Activated naive CD8-positive, alpha-beta T cell treated with anti-CD3 and anti-CD28 coated beads, Interleukin-2, amount 10 ng/mL, durations not matched to agents 7 days and 5 days (primary cell): ENCODE measurements at regions not wholly inside any gene's neighbourhood (a gene's known extent, or its start where the extent isn't known, plus 50 kb on each side); places are given as distances from the start of the nearest gene placed in this dataset.

Source experiments
- ATAC-seq: fragments of 150-1000 bp; cut with Tn5 transposase; one replicate; pipeline ENCODE4 v1.10.0; 2021; ENCODE audit warnings: low read depth, moderate library complexity
- POLR2A ChIA-PET: fragments of 350-600 bp; sonication (Branson Sonifier 250); formaldehyde crosslinking; loops from one replicate; lab custom pipeline; 2021; ENCODE audit warnings: antibody characterized with exemption; lab: Charles Lee
- DNase-seq: peaks from one replicate; pipeline ENCODE4 v3.0.0; 2021
- H3K27ac Mint-ChIP-seq: one replicate; pipeline ENCODE4 v1.8.0; 2022; ENCODE audit warnings: mild to moderate bottlenecking, mixed read lengths
- H3K27me3 Mint-ChIP-seq: one replicate; pipeline ENCODE4 v1.8.0; 2022; ENCODE audit warnings: mild to moderate bottlenecking, moderate library complexity, mixed read lengths
- H3K36me3 Mint-ChIP-seq: one replicate; pipeline ENCODE4 v1.8.0; 2021; ENCODE audit warnings: mild to moderate bottlenecking, mixed read lengths
- H3K4me1 Mint-ChIP-seq: one replicate; pipeline ENCODE4 v1.8.0; 2021; ENCODE audit warnings: mixed read lengths
- H3K4me3 Mint-ChIP-seq: one replicate; pipeline ENCODE4 v1.8.0; 2022; ENCODE audit warnings: mild to moderate bottlenecking, moderate library complexity, mixed read lengths
- H3K9me3 Mint-ChIP-seq: one replicate; pipeline ENCODE4 v1.8.0; 2021; ENCODE audit warnings: mixed read lengths

DNA sequence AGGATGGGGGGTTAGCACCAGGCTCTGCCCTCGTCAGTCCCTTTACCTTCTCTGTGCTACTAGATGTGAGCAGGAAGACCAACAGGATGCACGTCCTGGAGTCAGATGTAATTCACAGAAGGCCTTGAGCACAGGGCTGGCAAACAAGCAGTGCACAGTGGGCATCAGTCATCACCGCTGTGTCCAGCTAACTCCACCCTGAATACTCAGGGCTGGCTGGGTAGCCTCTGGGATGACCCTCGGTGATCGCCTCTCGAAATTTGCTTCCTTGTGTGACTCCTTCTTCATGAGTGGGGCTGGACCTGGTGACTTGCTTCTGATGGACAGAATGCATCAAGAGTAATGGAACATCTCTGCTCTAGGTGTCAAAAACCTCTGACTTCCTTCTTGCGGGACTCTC, 92.2 kb upstream of the TMPRSS2 start:
- POLR2A ChIA-PET: no interaction called here
- Mint-ChIP-seq H3K4me3 (no peak overlapping the region), H3K9me3 (no peaks in the 10 kb centered on the region), H3K27me3 (peaks cover 5% of the 10 kb centered on the region), H3K4me1 (no peaks in the 10 kb centered on the region), H3K27ac (no peak overlapping the region), H3K36me3 (no peaks in the 10 kb centered on the region)
- ATAC-seq (no peak), DNase-seq (no peak)

DNA sequence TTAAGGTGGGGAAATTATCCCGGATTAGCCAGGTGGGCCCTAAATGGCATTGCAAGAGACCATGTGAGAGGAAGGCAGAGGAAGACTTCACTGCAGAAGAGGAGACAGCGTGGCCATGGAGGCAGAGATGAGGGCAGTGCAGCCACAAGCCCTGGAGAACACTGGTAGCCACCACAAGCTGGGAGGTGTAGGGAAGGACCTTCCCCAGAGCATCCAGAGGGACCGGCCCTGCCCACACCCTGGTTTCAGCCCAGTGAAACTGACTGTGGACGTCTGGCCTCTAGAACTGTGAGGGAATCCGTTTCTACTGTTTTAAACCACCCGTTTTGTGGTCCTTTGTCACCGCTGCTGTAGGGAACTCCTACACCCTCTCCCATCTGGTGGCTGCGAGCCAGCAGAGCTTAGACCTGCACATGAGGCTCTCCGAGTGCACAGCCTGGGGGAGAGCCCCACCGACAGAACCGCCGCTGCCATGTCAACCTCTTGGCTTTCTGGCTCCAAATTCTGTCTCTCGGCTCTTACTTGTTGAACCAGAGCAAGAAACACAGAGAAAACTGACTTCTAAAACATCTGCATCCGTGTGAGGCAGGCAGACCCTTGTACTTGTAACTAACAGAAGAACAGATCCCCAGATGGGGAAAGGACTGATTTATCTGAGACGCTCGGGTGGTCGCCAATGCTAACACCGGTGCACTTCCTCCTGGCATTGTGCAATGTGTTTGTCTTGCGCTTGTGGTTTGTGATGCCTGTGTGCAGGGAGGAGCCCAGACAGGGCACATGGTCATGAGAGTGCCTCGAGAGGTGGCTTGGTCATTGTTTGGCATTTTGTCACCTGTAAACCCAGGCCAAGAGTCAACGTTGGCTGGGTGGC, 90.8 kb upstream of the TMPRSS2 start:
- Mint-ChIP-seq H3K4me1 (no peaks in the 10 kb centered on the region), H3K9me3 (no peaks in the 10 kb centered on the region), H3K4me3 (no peak overlapping the region), H3K27me3 (peaks cover 7% of the 10 kb centered on the region), H3K27ac (no peak overlapping the region), H3K36me3 (no peaks in the 10 kb centered on the region)
- DNase-seq (no peak), ATAC-seq (no peak)
- POLR2A ChIA-PET: no interaction called here

DNA sequence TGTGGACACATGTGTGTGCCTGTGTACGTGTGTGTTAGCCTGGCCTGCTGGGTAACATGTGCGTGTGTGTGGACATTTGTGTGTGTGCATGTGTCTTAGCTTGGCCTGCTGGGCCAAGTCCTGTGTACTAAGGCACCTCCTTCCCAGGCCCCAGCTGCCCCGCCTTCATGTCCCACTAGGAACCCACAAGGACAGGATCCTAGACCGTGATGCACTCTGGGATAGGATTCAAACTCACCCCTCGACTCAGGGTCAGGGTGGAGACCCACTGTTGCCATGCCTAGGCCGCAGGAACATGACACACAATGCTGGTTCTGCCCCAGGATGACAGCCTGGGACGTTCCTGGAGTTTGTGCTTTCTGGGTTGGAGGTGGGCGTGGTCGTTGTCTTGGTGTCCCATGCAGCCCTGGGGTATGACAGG, 89.9 kb upstream of the TMPRSS2 start:
- Mint-ChIP-seq H3K4me3 (no peak overlapping the region), H3K27ac (no peak overlapping the region), H3K9me3 (no peaks in the 10 kb centered on the region), H3K36me3 (no peaks in the 10 kb centered on the region), H3K4me1 (no peaks in the 10 kb centered on the region), H3K27me3 (peaks cover 4% of the 10 kb centered on the region)
- POLR2A ChIA-PET: no interaction called here
- DNase-seq (no peak), ATAC-seq (no peak)

DNA sequence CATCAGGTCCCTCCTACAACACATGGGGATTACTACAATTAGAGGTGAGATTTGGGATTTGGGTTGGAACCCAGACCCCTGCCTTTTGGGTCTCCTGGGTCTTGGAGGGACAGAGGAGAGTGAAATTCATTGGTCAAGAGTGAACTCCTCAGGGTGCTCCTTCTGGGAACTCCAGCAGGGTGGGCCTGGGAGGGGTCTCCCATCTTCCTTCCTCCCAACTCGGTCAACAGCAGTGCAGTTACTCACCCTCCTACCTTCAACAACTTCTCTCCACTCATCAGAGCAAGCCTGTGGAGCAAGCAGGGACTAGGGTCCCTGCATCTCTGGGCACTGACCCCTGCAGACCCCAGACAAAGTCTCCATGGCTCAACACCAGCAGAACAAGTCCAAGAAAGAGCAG, 89.3 kb upstream of the TMPRSS2 start:
- Mint-ChIP-seq H3K9me3 (no peaks in the 10 kb centered on the region), H3K4me1 (no peaks in the 10 kb centered on the region), H3K4me3 (no peak overlapping the region), H3K27me3 (peaks cover 4% of the 10 kb centered on the region), H3K27ac (no peak overlapping the region), H3K36me3 (no peaks in the 10 kb centered on the region)
- ATAC-seq: no peak
- no peak for DNase-seq
- POLR2A ChIA-PET: no interaction called here

- Mint-ChIP-seq H3K27me3 (peaks cover 4% of the 10 kb centered on the region), H3K27ac (no peak overlapping the region), H3K9me3 (no peaks in the 10 kb centered on the region), H3K36me3 (no peaks in the 10 kb centered on the region), H3K4me1 (no peaks in the 10 kb centered on the region), H3K4me3 (no peak overlapping the region)
- POLR2A ChIA-PET: no interaction called here
- no peak for ATAC-seq
- no peak for DNase-seq
Measured at GRCh38 chr21:41596241-41596925, 88.4 kb upstream of the TMPRSS2 start.

DNA sequence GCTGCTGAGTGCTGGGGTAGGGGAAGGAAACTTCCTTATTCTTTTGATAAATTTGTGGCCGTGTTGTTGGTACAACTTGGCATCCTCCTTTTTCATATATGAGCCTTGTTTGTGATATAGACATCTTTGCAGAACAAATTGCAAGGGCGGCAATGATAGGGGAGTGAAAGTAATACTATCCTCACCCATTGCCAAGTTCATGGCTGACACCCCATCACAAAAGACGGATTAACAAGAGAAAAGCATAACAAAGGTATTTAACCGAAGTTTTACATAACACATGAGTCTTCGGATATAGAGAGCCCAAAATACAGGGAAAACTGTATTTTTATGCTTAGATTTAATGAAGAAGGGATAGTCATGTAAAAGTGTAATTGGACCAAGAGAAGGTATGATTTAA, 86.3 kb upstream of the TMPRSS2 start:
- POLR2A ChIA-PET: no interaction called here
- H3K9me3 Mint-ChIP-seq: no peaks in the 10 kb centered on the region
- DNase-seq: no peak
- peaks cover 4% of the 10 kb centered on the region for H3K27me3 Mint-ChIP-seq
- no peaks in the 10 kb centered on the region for H3K4me1 Mint-ChIP-seq
- no peak overlapping the region for H3K27ac Mint-ChIP-seq
- no peaks in the 10 kb centered on the region for H3K36me3 Mint-ChIP-seq
- no peak for ATAC-seq
- no peak overlapping the region for H3K4me3 Mint-ChIP-seq

GRCh38 chr21:41593760-41594138, 85.8 kb upstream of the TMPRSS2 start:
- ATAC-seq (no peak), DNase-seq (no peak)
- H3K27me3 Mint-ChIP-seq: peaks cover 3% of the 10 kb centered on the region
- no peaks in the 10 kb centered on the region for H3K4me1 Mint-ChIP-seq
- no peaks in the 10 kb centered on the region for H3K9me3 Mint-ChIP-seq
- no peak overlapping the region for H3K4me3 Mint-ChIP-seq
- POLR2A ChIA-PET: no interaction called here
- H3K27ac Mint-ChIP-seq: no peak overlapping the region
- H3K36me3 Mint-ChIP-seq: no peaks in the 10 kb centered on the region

DNA sequence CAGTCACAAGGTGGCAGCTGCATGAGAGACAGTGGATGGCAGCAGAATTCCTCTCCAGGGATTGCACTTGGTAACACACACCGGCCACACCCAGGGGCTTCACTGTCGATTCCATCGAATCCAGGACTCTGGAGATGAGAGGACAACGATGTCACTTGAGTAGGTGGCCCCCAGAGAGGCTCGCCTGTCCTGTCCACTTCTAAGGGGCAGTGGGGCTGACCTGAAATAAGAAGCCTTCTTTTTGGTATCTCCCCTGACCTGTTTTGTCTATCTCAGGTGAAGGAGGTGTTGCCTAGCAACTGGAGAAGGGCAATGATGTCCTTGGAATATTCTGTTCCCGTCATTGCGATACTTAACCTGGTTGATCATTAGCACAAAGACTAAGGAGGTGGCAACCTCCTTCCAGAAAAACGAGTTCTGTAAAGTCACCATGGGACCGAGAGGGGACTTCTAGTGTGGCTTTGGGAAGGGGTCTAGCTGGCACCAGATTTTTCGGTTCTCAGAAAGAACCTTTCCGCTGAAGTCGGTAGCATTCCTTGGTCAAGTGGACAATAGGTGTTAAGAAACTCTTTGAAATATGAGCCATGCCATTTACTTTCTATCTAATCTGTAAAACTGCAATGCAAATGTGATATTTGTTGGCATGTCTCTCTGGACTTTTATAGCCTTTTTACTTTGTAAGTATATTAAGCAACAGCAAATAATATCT, 85.2 kb upstream of the TMPRSS2 start:
- Mint-ChIP-seq H3K27me3 (peaks cover 2% of the 10 kb centered on the region), H3K36me3 (no peaks in the 10 kb centered on the region), H3K27ac (no peak overlapping the region), H3K4me1 (no peaks in the 10 kb centered on the region), H3K9me3 (no peaks in the 10 kb centered on the region), H3K4me3 (no peak overlapping the region)
- DNase-seq (no peak), ATAC-seq (no peak)
- POLR2A ChIA-PET: no interaction called here

DNA sequence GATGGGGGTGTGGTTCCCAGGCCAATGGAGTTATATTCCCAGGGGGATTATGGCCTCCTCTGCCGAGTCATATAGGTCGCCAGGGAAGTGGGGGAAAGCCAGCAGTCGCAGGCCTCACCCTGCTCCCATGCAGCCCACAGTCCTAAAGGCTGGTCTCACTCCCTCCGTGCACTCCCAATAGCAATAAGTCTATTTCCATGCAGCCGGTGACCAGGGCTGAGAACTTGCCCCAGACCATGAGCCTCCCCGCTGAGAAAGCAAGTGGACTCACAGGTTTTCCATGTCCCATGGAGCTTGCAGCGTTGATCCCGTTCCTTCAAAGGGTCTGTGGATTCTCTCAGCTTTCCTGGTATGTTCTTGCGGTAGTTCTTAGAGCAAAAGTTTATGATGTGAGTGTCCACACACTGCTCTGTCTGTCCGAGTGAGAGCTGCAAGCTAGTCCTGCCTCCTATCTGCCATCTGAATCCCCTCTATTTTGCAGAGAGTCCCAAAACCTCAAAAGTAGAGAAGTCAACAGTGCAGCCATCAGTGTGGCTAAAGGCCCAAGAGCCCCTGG, 81.7 kb upstream of the TMPRSS2 start:
- H3K4me1 Mint-ChIP-seq: no peaks in the 10 kb centered on the region
- H3K27me3 Mint-ChIP-seq: no peaks in the 10 kb centered on the region
- H3K36me3 Mint-ChIP-seq: no peaks in the 10 kb centered on the region
- no peak for DNase-seq
- POLR2A ChIA-PET: no interaction called here
- H3K9me3 Mint-ChIP-seq: peaks cover 2% of the 10 kb centered on the region
- no peak for ATAC-seq
- no peak overlapping the region for H3K4me3 Mint-ChIP-seq
- no peak overlapping the region for H3K27ac Mint-ChIP-seq

DNA sequence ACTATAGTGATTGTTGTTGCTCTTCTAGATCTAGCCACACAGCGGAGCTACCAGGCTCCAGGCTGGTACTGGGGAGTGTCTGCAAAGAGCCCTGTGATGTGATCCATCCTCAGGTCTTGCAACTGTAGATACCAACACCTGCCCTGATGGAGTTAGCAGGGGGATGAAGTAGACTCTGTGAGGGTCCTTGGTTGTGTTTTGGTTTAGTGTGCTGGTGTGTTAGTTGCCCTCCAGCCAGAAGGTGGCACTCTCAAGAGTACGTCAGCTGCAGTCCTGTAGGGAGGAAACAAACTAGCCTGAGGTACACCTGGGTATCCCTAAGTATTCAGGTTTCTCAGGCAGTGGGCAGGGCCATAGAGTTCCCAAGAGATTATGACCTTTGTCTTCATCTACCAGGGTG, 81.2 kb upstream of the TMPRSS2 start:
- Mint-ChIP-seq H3K9me3 (peaks cover 2% of the 10 kb centered on the region), H3K4me3 (no peak overlapping the region), H3K36me3 (no peaks in the 10 kb centered on the region), H3K4me1 (no peaks in the 10 kb centered on the region), H3K27ac (no peak overlapping the region), H3K27me3 (no peaks in the 10 kb centered on the region)
- POLR2A ChIA-PET: no interaction called here
- ATAC-seq: no peak
- no peak for DNase-seq

DNA sequence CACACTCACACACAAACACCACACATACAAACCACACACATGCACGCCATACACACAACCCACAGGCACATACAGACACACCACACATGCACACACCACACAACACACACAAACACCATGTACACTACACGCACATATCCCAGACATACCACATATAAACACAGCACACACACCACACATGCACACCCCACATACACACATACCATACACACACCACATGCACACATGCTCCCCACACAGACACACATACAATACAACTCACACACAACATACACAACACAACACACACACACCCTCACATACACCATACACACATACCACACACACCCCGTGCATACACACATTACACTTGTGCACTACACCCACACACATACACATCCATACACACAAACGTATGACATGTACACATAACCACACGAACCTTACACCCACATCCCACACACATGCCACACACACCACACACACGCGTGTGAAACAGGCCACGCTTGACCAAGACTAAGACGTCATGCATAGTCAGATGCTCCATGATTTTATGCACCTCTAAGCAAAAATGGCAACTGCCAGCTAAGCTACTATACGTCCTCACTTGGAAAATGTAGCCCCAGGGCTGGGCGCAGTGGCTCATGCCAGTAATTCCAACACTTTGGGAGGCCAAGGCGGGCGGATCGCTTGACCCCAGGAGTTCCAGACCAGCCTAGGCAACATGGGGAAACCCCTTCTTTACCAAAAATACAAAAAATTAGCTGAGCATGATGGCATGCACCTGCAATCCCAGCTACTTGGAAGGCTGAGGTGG, 77.4 kb upstream of the TMPRSS2 start:
- H3K4me3 Mint-ChIP-seq: no peak overlapping the region

GRCh38 chr21:41584603-41585176, 76.7 kb upstream of the TMPRSS2 start:
- peaks cover 6% of the 10 kb centered on the region for H3K27me3 Mint-ChIP-seq
- H3K4me3 Mint-ChIP-seq: no peak overlapping the region
- no peak overlapping the region for H3K27ac Mint-ChIP-seq
- no peaks in the 10 kb centered on the region for H3K4me1 Mint-ChIP-seq
- DNase-seq: no peak
- POLR2A ChIA-PET: no interaction called here
- H3K9me3 Mint-ChIP-seq: peaks cover 2% of the 10 kb centered on the region
- H3K36me3 Mint-ChIP-seq: no peaks in the 10 kb centered on the region
- no peak for ATAC-seq

More for the DNA sequence above, 77.4 kb upstream of the TMPRSS2 start:
- peaks cover 2% of the 10 kb centered on the region for H3K27me3 Mint-ChIP-seq
- no peaks in the 10 kb centered on the region for H3K36me3 Mint-ChIP-seq
- H3K4me1 Mint-ChIP-seq: no peaks in the 10 kb centered on the region
- no peak for DNase-seq
- peaks cover 2% of the 10 kb centered on the region for H3K9me3 Mint-ChIP-seq
- POLR2A ChIA-PET: no interaction called here
- no peak overlapping the region for H3K27ac Mint-ChIP-seq
- no peak for ATAC-seq
